Testis (tissue), 2 donors: ENCODE measurements at regions not wholly inside any gene's neighbourhood (a gene's known extent, or its start where the extent isn't known, plus 50 kb on each side); places are given as distances from the start of the nearest gene placed in this dataset.
"Not testable (repeated sequence)": the region's sequence is repeated elsewhere in the genome, so short reads cannot be mapped to it uniquely, and the experiment has no call there.

ENCODE experiments used
- DNase-seq: peaks from one replicate; pipeline ENCODE4 v3.0.0-alpha.2; 2019
- H3K27ac ChIP-seq, 2 donors: fragments of 200-600 bp; sonication (generic); one replicate each; pipeline ENCODE4 v1.5.1; 2019
- H3K27me3 ChIP-seq: fragments of 200-600 bp; sonication (generic); one replicate; pipeline ENCODE4 v1.5.1; 2019
- H3K36me3 ChIP-seq: fragments of 200-600 bp; sonication (generic); one replicate; pipeline ENCODE4 v1.5.1; 2017; ENCODE audit warnings: low read depth; ENCODE audit errors: missing control alignments
- H3K4me1 ChIP-seq: fragments of 200-600 bp; sonication (generic); one replicate; pipeline ENCODE4 v1.5.1; 2019
- H3K4me3 ChIP-seq, 2 donors: fragments of 200-600 bp; sonication (generic); one replicate each; pipeline ENCODE4 v1.5.1; 2017 to 2019
- H3K9me3 ChIP-seq: fragments of 200-600 bp; sonication (generic); one replicate; pipeline ENCODE4 v1.5.1; 2017
- CTCF ChIP-seq, 3 experiments: fragments of 450-650 bp in 2 of 3; fragments of 200-600 bp in 1 of 3; sonication (generic) in 1 of 3; IDR thresholded peaks; one replicate each; pipeline ENCODE4 v1.5.1; 2016 to 2019; ENCODE audit warnings: antibody characterized with exemption in 3 of 3, mild to moderate bottlenecking in 2 of 3, moderate library complexity in 1 of 3
- POLR2A ChIP-seq: fragments of 450-650 bp; IDR thresholded peaks from one replicate; pipeline ENCODE4 v1.6.1; 2017; ENCODE audit warnings: antibody characterized with exemption, mild to moderate bottlenecking, moderate library complexity
- WGBS, 2 donors: methylation state at CpG; one replicate each; pipeline ENCODE4 v1.1.5; 2018; 5-methylcytosine and 5-hydroxymethylcytosine counted together
- intact Hi-C: fragments of 100-400 bp; cut with DNase I; formaldehyde crosslinking; loops from one replicate; pipeline ENCODE4 v1.15.1; 2023; ENCODE audit warnings: low total_unique reads

DNA sequence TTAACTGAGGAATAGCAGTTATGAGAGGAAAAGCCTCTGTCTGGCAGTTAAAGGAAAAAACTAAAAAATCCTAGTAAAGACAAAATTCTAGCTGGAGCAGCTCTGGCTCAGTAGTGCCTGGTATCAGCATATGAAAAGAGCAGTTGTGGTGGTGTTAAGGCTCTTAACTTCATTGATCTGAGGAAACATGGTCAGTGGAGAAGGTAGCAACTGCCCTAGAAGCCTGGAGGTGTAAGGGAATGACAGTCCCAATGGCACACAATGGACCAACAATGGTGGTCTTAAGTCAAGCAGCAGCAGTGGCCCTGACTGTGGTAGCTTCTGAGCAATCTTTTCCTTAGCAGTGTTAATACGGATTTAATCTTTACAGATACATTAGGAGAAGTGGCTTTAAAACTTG is 189.6 kb upstream of the POF1B start:
- DNase-seq, result no peak
- Histone ChIP-seq H3K9me3 (no peaks in the 10 kb centered on the region), H3K4me1 (no peaks in the 10 kb centered on the region), H3K4me3 (no peak overlapping the region), H3K27me3 (no peaks in the 10 kb centered on the region), H3K27ac (no peak overlapping the region), H3K36me3 (no peaks in the 10 kb centered on the region)
- 56% methylated on average over 1 of the region's 1 CpG; no CpG with 5 or more reads in 1 of the 2 donors for WGBS, 2 donors
- intact Hi-C loops, result no loop called here
- no peak for TF ChIP-seq CTCF (IDR thresholded peaks at IDR 0.05)
- TF ChIP-seq POLR2A, result no peak

DNA sequence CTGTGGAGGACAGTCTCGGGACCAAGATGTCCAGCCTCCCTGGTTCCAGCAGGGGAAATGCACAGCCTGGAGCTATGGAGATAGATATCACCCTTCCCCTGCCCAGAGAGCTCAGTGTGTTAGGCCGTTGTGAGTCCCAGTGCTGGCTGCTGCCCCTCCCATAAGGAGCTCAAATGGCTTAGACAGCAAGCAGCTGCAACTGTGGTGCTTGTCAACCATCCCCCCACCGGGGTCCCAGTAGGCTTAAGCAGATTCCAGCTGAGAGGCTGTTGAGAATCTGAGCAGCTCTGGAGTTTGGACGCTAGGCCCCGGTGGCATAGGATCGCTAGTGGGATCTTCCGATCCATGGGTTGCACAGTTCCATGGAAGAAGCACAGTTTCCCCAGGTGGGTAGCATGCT is 181.8 kb upstream of the POF1B start:
- TF ChIP-seq POLR2A, result no peak
- 63 to 78% methylated on average over 4 to 5 of the region's 7 CpGs for WGBS, 2 donors
- intact Hi-C loops, result no loop called here

GRCh38 chrX:85544609-85545008 is 165.1 kb upstream of the POF1B start:
- Histone ChIP-seq H3K27me3 (no peaks in the 10 kb centered on the region), H3K4me3 (no peak overlapping the region), H3K9me3 (no peaks in the 10 kb centered on the region), H3K4me1 (no peaks in the 10 kb centered on the region), H3K36me3 (no peaks in the 10 kb centered on the region), H3K27ac (no peak overlapping the region)
- 1 to 6% methylated on average over 4 of the region's 4 CpGs for WGBS, 2 donors
- DNase-seq, result no peak
- intact Hi-C loops, result loop anchor here (10.0 kb wide), 1 partner anchor 430 kb away; no protein-coding TSS in a partner anchor
- TF ChIP-seq CTCF (IDR thresholded peaks at IDR 0.05) (peak in 1 of 3 experiments; percentile 17), POLR2A (no peak)

More for the DNA sequence above, 181.8 kb upstream of the POF1B start:
- Histone ChIP-seq H3K9me3 (no peaks in the 10 kb centered on the region), H3K4me3 (no peak overlapping the region), H3K27me3 (no peaks in the 10 kb centered on the region), H3K36me3 (no peaks in the 10 kb centered on the region), H3K27ac (no peak overlapping the region), H3K4me1 (no peaks in the 10 kb centered on the region)
- DNase-seq, result no peak

DNA sequence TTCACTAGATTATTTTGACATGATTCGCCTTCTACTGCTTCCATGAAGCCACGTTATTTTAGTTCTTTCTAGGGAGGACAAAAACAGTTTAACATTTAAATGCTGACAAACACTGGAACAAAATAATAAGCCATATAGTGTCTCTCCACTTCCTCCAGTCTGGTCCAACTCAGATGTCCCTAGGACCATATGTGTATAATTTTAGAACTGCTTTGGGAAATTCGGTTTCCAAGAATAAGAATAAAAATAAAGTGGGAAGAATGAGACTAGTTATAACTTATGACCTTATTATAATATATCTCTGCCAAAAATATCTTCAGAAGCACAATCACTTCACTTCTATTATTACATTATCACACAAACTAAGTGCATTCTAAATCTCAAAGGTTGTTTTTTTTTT is 164.4 kb upstream of the POF1B start:
- intact Hi-C loops, result loop anchor here (10.0 kb wide), 1 partner anchor 429 kb away; no protein-coding TSS in a partner anchor
- TF ChIP-seq POLR2A (no peak), CTCF (IDR thresholded peaks at IDR 0.05) (no peak)
- no peak for DNase-seq
- H3K9me3 ChIP-seq, result no peaks in the 10 kb centered on the region
- no peak overlapping the region for H3K4me3 ChIP-seq
- no peaks in the 10 kb centered on the region for H3K4me1 ChIP-seq
- H3K36me3 ChIP-seq, result no peaks in the 10 kb centered on the region
- WGBS, 2 donors, result 45 to 49% methylated on average over 3 of the region's 3 CpGs
- H3K27ac ChIP-seq, result no peak overlapping the region
- no peaks in the 10 kb centered on the region for H3K27me3 ChIP-seq

GRCh38 chrX:85529141-85529540 is 149.7 kb upstream of the POF1B start:
- WGBS, 2 donors, result 72 to 92% methylated on average over 4 to 16 of the region's 17 CpGs
- H3K36me3 ChIP-seq, H3K27ac ChIP-seq, H3K9me3 ChIP-seq, H3K4me3 ChIP-seq, intact Hi-C loops, H3K4me1 ChIP-seq, H3K27me3 ChIP-seq, DNase-seq: not testable (repeated sequence)

DNA sequence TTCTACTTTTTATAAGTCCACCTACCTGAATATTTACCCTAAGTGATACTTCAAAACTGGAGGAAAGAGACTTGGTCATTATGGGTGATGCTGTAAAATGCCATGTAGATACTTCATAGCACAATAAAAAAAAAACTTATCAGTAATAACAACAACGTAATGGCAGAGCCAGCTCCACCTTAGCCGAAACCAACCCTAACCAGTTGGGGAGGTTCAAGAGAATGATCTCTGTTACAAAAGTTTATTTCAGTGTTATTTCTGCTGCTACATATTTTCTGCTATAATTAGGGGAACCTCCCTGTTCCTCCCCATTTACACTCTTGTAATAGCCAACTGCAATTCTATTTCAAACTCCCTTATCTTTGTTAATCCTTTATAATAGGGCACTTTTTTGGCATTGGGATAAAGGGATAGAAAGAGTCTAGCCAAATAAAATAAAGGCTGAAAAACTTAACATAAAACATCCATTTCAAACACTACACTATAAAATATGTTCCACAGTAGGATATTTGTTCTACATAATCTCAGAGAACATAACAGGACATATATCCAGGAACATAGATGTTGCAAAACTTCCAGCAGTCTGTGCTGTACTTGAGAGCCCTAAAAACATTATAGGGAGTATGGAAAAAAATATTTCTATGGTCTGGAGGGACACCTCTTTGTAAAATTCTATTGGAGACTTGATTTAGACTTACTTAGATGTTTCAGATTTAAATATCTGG is 138.7 kb upstream of the POF1B start:
- Histone ChIP-seq H3K36me3 (no peaks in the 10 kb centered on the region), H3K27ac (no peak overlapping the region), H3K27me3 (no peaks in the 10 kb centered on the region), H3K9me3 (no peaks in the 10 kb centered on the region), H3K4me1 (no peaks in the 10 kb centered on the region), H3K4me3 (no peak overlapping the region)
- DNase-seq, result no peak
- intact Hi-C loops, result no loop called here
- TF ChIP-seq CTCF (IDR thresholded peaks at IDR 0.05), result no peak
- no peak for TF ChIP-seq POLR2A
- 26 to 60% methylated on average over 1 to 2 of the region's 2 CpGs for WGBS, 2 donors
